Adrenal gland (tissue), 5 donors: ENCODE measurements at regions not wholly inside any gene's neighbourhood (a gene's known extent, or its start where the extent isn't known, plus 50 kb on each side); places are given as distances from the start of the nearest gene placed in this dataset.

Experiments used
- POLR2A ChIP-seq, 2 donors: fragments of 450-650 bp; IDR thresholded peaks; one replicate each; pipeline ENCODE4 v1.6.1; 2017; ENCODE audit warnings: antibody characterized with exemption in 2 of 2, mild to moderate bottlenecking in 2 of 2, moderate library complexity in 1 of 2
- TF ChIP-seq, protein P1 (sequence below), 6 experiments: fragments of 450-650 bp in 4 of 6; fragments of 200-600 bp in 2 of 6; sonication (generic) in 1 of 6; IDR thresholded peaks; 1 replicate in 5 of 6; 2 replicates in 1 of 6; pipeline versions ENCODE4 v1.5.1 to v1.8.0; 2016 to 2021; ENCODE audit warnings: antibody characterized with exemption in 6 of 6, mild to moderate bottlenecking in 2 of 6, moderate library complexity in 1 of 6
- donor health status: DM: no; HTN: no; CAD: no.

GRCh38 chr15:77695961-77696582, 63.4 kb upstream of the LINGO1 start:
- TF ChIP-seq, protein P1, sequence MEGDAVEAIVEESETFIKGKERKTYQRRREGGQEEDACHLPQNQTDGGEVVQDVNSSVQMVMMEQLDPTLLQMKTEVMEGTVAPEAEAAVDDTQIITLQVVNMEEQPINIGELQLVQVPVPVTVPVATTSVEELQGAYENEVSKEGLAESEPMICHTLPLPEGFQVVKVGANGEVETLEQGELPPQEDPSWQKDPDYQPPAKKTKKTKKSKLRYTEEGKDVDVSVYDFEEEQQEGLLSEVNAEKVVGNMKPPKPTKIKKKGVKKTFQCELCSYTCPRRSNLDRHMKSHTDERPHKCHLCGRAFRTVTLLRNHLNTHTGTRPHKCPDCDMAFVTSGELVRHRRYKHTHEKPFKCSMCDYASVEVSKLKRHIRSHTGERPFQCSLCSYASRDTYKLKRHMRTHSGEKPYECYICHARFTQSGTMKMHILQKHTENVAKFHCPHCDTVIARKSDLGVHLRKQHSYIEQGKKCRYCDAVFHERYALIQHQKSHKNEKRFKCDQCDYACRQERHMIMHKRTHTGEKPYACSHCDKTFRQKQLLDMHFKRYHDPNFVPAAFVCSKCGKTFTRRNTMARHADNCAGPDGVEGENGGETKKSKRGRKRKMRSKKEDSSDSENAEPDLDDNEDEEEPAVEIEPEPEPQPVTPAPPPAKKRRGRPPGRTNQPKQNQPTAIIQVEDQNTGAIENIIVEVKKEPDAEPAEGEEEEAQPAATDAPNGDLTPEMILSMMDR (IDR thresholded peaks at IDR 0.05) = no peak
- no peak for TF ChIP-seq POLR2A (IDR thresholded peaks at IDR 0.05)
